Fibroblast of mammary gland (primary cell): ENCODE measurements at regions not wholly inside any gene's neighbourhood (a gene's known extent, or its start where the extent isn't known, plus 50 kb on each side); places are given as distances from the start of the nearest gene placed in this dataset.

Experiments used
- DNase-seq: peaks from one replicate; pipeline ENCODE4 v3.0.0-alpha.2; 2010; ENCODE audit warnings: low read depth
- H3K4me3 ChIP-seq: 2 replicates; pipeline ENCODE4 v1.5.1; 2011; ENCODE audit warnings: low read depth, mild to moderate bottlenecking, low read length, moderate library complexity; ENCODE audit not compliant: control insufficient read depth
- TF ChIP-seq, protein P1 (sequence below): conservative IDR thresholded peaks from 2 replicates; pipeline ENCODE4 v1.5.1; 2011; ENCODE audit warnings: low read depth, low read length, inconsistent platforms; ENCODE audit not compliant: control insufficient read depth, insufficient read depth

DNA sequence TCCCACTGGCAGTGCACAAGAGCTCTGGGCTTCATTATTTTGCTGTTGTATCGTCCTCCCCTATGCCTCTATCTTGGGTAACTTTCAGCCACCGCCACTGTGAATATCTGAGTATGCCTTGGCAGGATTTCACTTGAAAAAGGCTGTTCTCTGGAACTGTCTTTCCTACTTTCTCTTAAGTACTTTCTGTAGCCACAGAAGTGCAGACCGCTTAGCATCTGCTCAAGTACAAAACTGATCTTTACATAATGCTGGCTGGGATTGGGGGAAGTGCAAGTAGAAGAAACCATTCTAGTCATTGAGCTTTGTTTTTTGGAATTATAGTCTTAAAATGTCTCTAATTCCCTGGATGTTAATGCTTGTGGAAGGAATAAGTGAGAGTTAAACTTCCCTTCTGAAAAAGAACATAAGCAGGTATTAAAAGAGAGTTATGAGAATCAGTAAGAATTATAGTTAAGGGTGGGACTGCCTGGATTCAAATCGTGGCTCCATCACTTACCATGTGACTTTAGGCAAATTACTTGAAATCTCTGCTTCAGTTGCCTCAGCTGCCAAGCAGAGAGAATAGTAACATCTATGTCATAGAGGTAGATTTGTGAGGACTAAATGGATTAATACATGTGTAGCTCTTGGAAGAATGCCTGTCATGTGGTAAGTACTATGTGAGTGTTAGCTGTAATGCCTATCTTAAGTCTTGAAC, 77.5 kb downstream of the MID1IP1 start:
- no peak for DNase-seq
- TF ChIP-seq, protein P1, sequence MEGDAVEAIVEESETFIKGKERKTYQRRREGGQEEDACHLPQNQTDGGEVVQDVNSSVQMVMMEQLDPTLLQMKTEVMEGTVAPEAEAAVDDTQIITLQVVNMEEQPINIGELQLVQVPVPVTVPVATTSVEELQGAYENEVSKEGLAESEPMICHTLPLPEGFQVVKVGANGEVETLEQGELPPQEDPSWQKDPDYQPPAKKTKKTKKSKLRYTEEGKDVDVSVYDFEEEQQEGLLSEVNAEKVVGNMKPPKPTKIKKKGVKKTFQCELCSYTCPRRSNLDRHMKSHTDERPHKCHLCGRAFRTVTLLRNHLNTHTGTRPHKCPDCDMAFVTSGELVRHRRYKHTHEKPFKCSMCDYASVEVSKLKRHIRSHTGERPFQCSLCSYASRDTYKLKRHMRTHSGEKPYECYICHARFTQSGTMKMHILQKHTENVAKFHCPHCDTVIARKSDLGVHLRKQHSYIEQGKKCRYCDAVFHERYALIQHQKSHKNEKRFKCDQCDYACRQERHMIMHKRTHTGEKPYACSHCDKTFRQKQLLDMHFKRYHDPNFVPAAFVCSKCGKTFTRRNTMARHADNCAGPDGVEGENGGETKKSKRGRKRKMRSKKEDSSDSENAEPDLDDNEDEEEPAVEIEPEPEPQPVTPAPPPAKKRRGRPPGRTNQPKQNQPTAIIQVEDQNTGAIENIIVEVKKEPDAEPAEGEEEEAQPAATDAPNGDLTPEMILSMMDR, result no peak
- no peak overlapping the region for H3K4me3 ChIP-seq

DNA sequence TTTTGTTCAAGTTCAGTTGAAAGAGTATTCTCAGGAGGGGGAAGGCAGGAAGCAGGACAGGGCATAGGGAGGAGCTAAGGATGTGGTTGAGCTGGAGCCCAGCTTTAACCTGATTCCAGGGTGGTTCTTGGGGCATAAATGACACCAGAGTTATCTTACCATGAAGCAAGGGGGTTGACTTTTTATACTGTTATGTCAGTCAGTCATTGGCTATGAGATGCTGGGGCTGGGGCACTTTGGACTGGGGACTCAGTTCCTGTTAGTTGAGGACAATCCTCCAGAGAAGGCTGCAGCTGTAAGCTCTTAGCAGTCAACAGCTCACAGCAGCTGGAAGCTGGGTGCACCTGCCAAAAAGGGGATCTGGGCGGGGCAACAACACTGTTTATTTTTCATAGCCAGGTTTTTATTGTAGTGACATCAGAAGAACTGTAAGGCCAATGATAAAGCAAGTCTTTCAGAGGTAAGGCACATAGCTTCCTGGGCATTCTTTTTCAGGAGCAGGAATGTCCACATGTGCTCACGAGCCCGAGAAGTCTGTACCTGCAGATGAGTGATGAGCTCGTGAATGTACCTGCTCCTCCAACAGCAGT, 78.5 kb downstream of the MID1IP1 start:
- no peak for DNase-seq
- no peak overlapping the region for H3K4me3 ChIP-seq
- TF ChIP-seq, protein P1, result no peak

DNA sequence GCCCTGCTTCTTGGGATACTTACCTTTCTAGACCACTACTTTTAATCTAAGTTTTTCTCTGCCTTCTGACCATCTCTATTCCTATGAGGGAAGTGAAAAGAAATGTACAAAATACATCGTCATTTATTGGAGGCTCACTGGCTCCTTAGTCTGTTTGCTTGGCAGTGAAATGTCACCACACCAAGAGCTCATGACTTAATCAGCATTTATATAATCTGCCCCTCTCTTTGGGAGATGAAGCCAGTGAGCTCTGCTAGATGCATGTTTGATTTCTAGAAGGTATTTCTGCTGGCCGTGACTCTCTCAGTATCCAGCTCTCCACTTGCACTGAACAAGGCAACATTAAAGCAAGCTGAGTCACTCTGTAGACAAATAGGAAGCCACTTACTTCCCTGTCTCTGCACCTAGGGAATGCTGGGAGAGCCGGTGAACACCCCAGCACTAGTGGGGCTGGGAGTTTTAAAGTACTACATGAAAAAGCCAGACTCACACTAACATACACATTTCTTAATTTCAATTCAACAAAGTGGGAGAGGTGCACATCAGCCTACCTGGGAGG, 79.1 kb downstream of the MID1IP1 start:
- no peak overlapping the region for H3K4me3 ChIP-seq
- DNase-seq, result peak; percentile 41
- TF ChIP-seq, protein P1, result no peak

DNA sequence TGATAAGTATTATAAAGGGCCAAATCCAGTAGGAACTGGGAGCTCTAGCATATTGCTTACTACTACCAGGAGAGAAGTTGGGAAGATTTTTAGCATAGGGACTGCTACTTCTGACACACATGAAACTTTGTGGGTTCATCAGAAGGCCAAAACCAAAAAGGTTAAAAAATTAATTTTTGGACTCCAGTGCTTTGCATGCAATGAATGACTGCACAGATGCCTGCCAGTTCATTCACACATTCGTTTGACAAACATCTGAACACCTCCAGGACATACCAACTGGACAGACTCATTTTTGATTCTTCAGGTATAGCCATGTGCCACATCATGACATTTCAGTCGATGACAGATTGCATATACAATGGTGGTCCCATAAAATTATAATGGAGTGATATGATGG, 79.8 kb downstream of the MID1IP1 start:
- TF ChIP-seq, protein P1, result no peak
- H3K4me3 ChIP-seq, result no peak overlapping the region
- no peak for DNase-seq

DNA sequence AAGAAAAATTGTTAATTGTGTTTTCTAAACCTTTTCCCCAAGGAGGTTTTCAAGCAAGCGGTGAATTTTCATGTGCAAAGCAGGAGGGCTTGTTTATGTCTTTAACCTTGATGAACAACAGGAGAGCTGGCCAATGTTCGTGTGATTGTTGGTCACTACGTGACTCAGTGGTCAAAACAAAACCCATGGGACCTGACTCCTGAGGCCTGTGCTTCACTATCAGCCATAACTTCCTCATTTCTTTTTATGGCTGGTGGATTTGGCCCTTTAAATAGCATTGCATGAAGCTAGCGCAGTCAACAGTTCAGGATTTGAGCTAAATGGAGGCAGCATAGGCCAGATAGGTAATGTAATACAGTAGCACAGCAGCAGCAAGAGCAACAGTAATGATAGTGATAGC, 80.5 kb downstream of the MID1IP1 start:
- DNase-seq, result peak; percentile 78
- TF ChIP-seq, protein P1, result no peak
- H3K4me3 ChIP-seq, result no peak overlapping the region

DNA sequence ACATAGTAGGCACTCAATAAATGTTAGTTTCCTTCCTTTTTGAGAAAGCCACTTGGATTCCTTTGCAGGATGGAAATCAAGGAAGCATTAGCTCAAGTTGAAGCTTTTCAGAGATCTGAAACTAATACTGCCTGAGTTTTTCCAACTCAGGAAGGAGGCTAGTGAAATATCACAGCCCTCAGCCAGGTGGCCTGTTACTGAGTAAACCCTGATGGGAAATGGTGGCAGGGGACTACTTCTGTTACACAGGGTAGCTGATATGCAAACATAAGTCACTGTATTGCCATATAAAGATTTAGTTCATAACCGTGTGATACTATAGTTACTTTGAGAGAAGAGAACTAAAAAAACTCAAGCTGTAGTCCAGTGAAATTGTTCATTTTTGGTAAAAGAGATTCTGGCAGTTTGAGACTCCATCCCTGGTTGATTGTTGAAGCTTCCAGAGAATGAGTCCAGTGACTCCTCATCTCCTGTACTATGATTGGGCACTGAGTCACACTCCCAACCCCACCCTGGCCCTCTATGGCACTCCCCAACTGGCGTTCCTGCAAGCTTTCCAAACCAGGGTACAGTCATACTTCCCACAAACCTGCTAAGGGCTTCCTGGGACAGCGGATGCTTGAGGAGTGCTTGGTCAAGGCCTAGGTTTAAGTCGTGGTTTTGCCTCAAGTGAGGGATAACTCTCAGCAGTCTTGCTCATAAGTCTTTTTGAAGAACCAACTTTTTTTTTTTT, 81.8 kb downstream of the MID1IP1 start:
- TF ChIP-seq, protein P1, result no peak
- no peak overlapping the region for H3K4me3 ChIP-seq
- DNase-seq, result peak; percentile 96
